GM12865 (cell line): ENCODE measurements at regions not wholly inside any gene's neighbourhood (a gene's known extent, or its start where the extent isn't known, plus 50 kb on each side); places are given as distances from the start of the nearest gene placed in this dataset.
A peak's percentile ranks its signal among the peaks of the same experiment; 100 is the strongest.

ENCODE experiments used
- DNase-seq: peaks from one replicate; pipeline ENCODE4 v3.0.0; 2010; ENCODE audit warnings: low read depth
- H3K4me3 ChIP-seq: 2 replicates; pipeline ENCODE4 v1.5.1; 2011; ENCODE audit warnings: mild to moderate bottlenecking, low read depth, low read length, control low read depth
- TF ChIP-seq, protein P1 (sequence below): IDR thresholded peaks from 2 replicates; pipeline ENCODE4 v1.5.1; 2011; ENCODE audit warnings: low read length, control low read depth, low read depth, inconsistent platforms; ENCODE audit not compliant: insufficient read depth; ENCODE audit errors: missing control alignments

DNA sequence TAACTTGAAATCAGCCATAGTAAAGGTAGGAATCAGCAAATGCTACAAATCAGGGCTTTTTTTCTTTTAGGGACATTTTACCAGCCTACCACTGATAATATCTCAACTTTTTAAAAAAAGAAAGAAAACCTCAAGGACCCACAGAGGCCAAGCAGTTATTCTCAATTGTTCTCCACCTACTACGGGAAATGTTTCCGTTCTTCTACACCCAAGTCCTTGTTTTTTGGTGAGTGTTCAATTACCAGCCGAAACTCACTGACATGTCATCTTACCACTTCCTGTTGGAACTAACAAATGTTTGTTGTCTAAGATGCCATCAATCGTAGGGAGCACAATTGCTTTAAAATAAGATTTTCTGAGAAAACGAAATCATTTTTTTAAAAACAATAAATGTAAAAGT, 50.2 kb upstream of the CDK1 start:
- no peak for DNase-seq
- TF ChIP-seq, protein P1, sequence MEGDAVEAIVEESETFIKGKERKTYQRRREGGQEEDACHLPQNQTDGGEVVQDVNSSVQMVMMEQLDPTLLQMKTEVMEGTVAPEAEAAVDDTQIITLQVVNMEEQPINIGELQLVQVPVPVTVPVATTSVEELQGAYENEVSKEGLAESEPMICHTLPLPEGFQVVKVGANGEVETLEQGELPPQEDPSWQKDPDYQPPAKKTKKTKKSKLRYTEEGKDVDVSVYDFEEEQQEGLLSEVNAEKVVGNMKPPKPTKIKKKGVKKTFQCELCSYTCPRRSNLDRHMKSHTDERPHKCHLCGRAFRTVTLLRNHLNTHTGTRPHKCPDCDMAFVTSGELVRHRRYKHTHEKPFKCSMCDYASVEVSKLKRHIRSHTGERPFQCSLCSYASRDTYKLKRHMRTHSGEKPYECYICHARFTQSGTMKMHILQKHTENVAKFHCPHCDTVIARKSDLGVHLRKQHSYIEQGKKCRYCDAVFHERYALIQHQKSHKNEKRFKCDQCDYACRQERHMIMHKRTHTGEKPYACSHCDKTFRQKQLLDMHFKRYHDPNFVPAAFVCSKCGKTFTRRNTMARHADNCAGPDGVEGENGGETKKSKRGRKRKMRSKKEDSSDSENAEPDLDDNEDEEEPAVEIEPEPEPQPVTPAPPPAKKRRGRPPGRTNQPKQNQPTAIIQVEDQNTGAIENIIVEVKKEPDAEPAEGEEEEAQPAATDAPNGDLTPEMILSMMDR = no peak
- H3K4me3 ChIP-seq = no peak overlapping the region

DNA sequence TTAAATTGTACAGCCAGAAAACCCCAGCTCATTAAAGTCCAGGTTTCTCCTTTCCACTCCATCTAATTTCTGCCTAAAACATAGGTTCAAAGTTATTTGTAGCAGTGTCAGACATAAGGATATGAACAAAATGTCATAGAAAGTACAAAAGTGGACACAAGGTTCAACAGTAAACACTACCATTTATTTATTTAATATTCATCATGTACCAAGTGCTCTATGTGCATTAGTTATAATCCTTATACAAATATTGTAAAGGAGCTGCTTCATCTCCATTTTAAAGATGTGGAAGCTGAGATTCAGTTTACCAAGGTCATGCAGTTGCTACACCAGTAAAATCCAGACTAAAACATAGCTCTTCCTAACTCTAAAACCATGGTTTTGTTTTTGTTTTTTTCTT, 52.0 kb upstream of the CDK1 start:
- DNase-seq = no peak
- no peak overlapping the region for H3K4me3 ChIP-seq
- TF ChIP-seq, protein P1 = no peak

DNA sequence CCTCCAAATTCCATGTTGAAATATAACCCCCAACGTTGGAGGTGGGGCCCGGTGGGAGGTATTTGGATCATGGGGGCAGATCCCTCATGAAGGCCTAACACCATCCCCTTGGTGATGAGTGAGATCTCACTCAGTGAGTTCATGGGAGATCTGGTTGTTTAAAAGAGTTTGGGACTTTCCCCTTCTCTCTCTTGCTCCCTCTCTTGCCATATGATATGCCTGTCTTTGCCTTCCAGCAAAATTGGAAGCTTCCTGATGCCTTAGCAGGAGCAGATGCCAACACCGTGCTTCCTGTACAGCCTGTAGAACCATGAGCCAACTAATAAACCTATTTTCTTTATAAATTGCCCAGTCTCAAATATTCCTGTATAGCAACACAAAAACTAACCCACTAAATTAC, 55.7 kb upstream of the CDK1 start:
- H3K4me3 ChIP-seq = no peak overlapping the region
- TF ChIP-seq, protein P1 = no peak
- no peak for DNase-seq

DNA sequence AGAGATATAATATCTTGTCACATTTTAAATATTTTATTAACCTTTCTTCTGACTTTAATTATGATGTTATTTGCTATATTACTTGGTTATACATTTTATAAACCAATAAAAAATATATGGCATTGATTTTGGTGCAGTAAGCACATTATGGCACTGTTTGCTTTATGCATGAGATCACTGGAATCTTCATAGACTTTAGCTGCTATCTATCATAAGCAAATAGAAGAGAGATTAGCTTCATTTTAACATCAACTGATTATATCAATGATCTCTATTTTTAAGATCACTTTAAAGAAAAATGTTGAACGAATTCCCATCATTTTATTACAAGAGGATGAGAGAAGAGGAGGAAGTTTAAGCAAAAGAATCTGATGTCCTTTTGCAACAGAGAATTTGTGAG, 58.6 kb upstream of the CDK1 start:
- TF ChIP-seq, protein P1 = no peak
- no peak for DNase-seq

GRCh38 chr10:60718886-60719285, 59.4 kb upstream of the CDK1 start:
- no peak for DNase-seq
- H3K4me3 ChIP-seq = no peak overlapping the region
- TF ChIP-seq, protein P1 = no peak

More for the DNA sequence above, 58.6 kb upstream of the CDK1 start:
- H3K4me3 ChIP-seq = no peak overlapping the region

- TF ChIP-seq, protein P1 = no peak
- H3K4me3 ChIP-seq = no peak overlapping the region
- peak; percentile 35 for DNase-seq
These were observed 60.4 kb upstream of the CDK1 start for GRCh38 chr10:60717852-60718251.

GRCh38 chr10:60714233-60714632, 64.0 kb upstream of the CDK1 start:
- DNase-seq = no peak
- H3K4me3 ChIP-seq = no peak overlapping the region
- TF ChIP-seq, protein P1 = no peak
